Spleen (tissue), 11 donors: ENCODE measurements at regions not wholly inside any gene's neighbourhood (a gene's known extent, or its start where the extent isn't known, plus 50 kb on each side); places are given as distances from the start of the nearest gene placed in this dataset.

ENCODE experiments used
- DNase-seq: peaks from one replicate; pipeline ENCODE4 v3.0.0-alpha.2; 2020
- H3K27ac ChIP-seq, 8 donors: fragments of 200-600 bp; sonication (generic) in 7 of 8; 1 replicate in 4 of 8; 2 replicates in 4 of 8; pipeline versions ENCODE4 v1.5.0 to v1.8.0; 2016 to 2021; ENCODE audit warnings: inconsistent platforms in 4 of 8, mild to moderate bottlenecking in 4 of 8, moderate library complexity in 1 of 8
- H3K27me3 ChIP-seq, 7 donors: fragments of 200-600 bp; sonication (generic) in 6 of 7; replicated peaks in 1 of 7; 1 replicate in 4 of 7; 2 replicates in 3 of 7; pipeline versions ENCODE4 v1.5.0 to v1.8.0; 2016 to 2021; ENCODE audit warnings: inconsistent platforms in 3 of 7, mild to moderate bottlenecking in 1 of 7
- H3K36me3 ChIP-seq, 6 donors: fragments of 200-600 bp; sonication (generic) in 5 of 6; 1 replicate in 4 of 6; 2 replicates in 2 of 6; pipeline versions ENCODE4 v1.5.0 to v1.8.0; 2016 to 2021; ENCODE audit warnings: inconsistent platforms in 2 of 6
- H3K4me1 ChIP-seq, 6 donors: fragments of 200-600 bp; sonication (generic) in 5 of 6; 1 replicate in 3 of 6; 2 replicates in 3 of 6; pipeline versions ENCODE4 v1.5.0 to v1.8.0; 2016 to 2021; ENCODE audit warnings: inconsistent platforms in 3 of 6
- H3K4me3 ChIP-seq, 8 donors: fragments of 200-600 bp; sonication (generic) in 7 of 8; 1 replicate in 4 of 8; 2 replicates in 4 of 8; pipeline versions ENCODE4 v1.5.0 to v1.8.0; 2016 to 2021; ENCODE audit warnings: inconsistent platforms in 4 of 8, mild to moderate bottlenecking in 4 of 8, moderate library complexity in 2 of 8
- H3K9me3 ChIP-seq, 8 donors: fragments of 200-600 bp; sonication (generic) in 7 of 8; 1 replicate in 4 of 8; 2 replicates in 4 of 8; pipeline versions ENCODE4 v1.5.0 to v1.8.0; 2016 to 2021; ENCODE audit warnings: inconsistent platforms in 4 of 8
- CTCF ChIP-seq, 11 experiments: fragments of 200-600 bp in 7 of 11; fragments of 450-650 bp in 4 of 11; sonication (generic) in 4 of 11; IDR thresholded peaks in 8 of 11; conservative IDR thresholded peaks in 3 of 11; 1 replicate in 7 of 11; 2 replicates in 4 of 11; pipeline versions ENCODE4 v1.4.0 to v1.8.0; 2016 to 2021; ENCODE audit warnings: antibody characterized with exemption in 11 of 11, inconsistent platforms in 4 of 11, mild to moderate bottlenecking in 1 of 11
- POLR2A ChIP-seq, 3 donors: fragments of 450-650 bp; IDR thresholded peaks; one replicate each; pipeline ENCODE4 v1.5.1; 2017; ENCODE audit warnings: antibody characterized with exemption in 3 of 3, mild to moderate bottlenecking in 1 of 3
- POLR2AphosphoS5 ChIP-seq, 3 donors: sonication (generic); formaldehyde crosslinking; IDR thresholded peaks; one replicate each; pipeline ENCODE4 v1.5.1; 2017; ENCODE audit warnings: antibody characterized with exemption in 3 of 3
- WGBS, 5 donors: extraction: QIAGEN DNeasy Blood & Tissue Kit in 3 of 5; methylation state at CpG; one replicate each; pipeline versions ENCODE4 v1.1.5 to v1.1.7; 2013 to 2018; 5-methylcytosine and 5-hydroxymethylcytosine counted together
- intact Hi-C: fragments of 100-400 bp; cut with DNase I; formaldehyde crosslinking; loops from one replicate; pipeline ENCODE4 v1.15.0; 2023; ENCODE audit warnings: low total_unique reads
- donor health status: healthy with polysubstance abuse.
- donor health status: DM: no; HTN: no; CAD: no; lungs with moderate emphysema.
- donor health status: DM: no; HTN: no; CAD: no.
- donor health status: Bipolar disorder and iron deficiency.
- donor health status: healthy.
- donor health status: DM: no; HTN: no; CAD: no.
- donor health status: DM: yes; HTN: yes; CAD: no.

GRCh38 chr15:35320158-35320780 is 225.7 kb downstream of the DPH6 start:
- TF ChIP-seq CTCF (IDR thresholded peaks at IDR 0.05 in 8 of 11, conservative IDR thresholded peaks at IDR 0.05 in 3 of 11) (no peak), POLR2AphosphoS5 (IDR thresholded peaks at IDR 0.05) (no peak), POLR2A (IDR thresholded peaks at IDR 0.05) (no peak)
- 69 to 86% (median 83%) methylated on average over 5 of the region's 5 CpGs for WGBS, 5 donors
- intact Hi-C loops = no loop called here
- Histone ChIP-seq H3K9me3 (peaks cover 0 to 6% (median 0%) of the 10 kb centered on the region in 8 donors), H3K36me3 (no peaks in the 10 kb centered on the region), H3K4me1 (no peaks in the 10 kb centered on the region), H3K27ac (no peak overlapping the region), H3K27me3 (no peaks in the 10 kb centered on the region), H3K4me3 (no peak overlapping the region)
- no peak for DNase-seq

GRCh38 chr15:35319354-35319753 is 226.6 kb downstream of the DPH6 start:
- intact Hi-C loops = no loop called here
- Histone ChIP-seq H3K4me1 (no peaks in the 10 kb centered on the region), H3K27me3 (no peaks in the 10 kb centered on the region), H3K4me3 (no peak overlapping the region), H3K27ac (no peak overlapping the region), H3K9me3 (peaks cover 0 to 6% (median 0%) of the 10 kb centered on the region in 8 donors), H3K36me3 (no peaks in the 10 kb centered on the region)
- TF ChIP-seq POLR2A (IDR thresholded peaks at IDR 0.05) = no peak
- TF ChIP-seq CTCF (IDR thresholded peaks at IDR 0.05 in 8 of 11, conservative IDR thresholded peaks at IDR 0.05 in 3 of 11) = no peak
- no peak for TF ChIP-seq POLR2AphosphoS5 (IDR thresholded peaks at IDR 0.05)
- 88 to 96% (median 95%) methylated on average over 8 of the region's 8 CpGs for WGBS, 5 donors
- DNase-seq = peak; percentile 38

- Histone ChIP-seq H3K27ac (no peak overlapping the region), H3K9me3 (peaks cover 0 to 6% (median 0%) of the 10 kb centered on the region in 8 donors), H3K4me3 (no peak overlapping the region), H3K36me3 (no peaks in the 10 kb centered on the region), H3K4me1 (no peaks in the 10 kb centered on the region), H3K27me3 (no peaks in the 10 kb centered on the region)
- DNase-seq = no peak
- intact Hi-C loops = no loop called here
- TF ChIP-seq POLR2A (IDR thresholded peaks at IDR 0.05) (no peak), CTCF (IDR thresholded peaks at IDR 0.05 in 8 of 11, conservative IDR thresholded peaks at IDR 0.05 in 3 of 11) (no peak), POLR2AphosphoS5 (IDR thresholded peaks at IDR 0.05) (no peak)
Measured at GRCh38 chr15:35317217-35317616, 228.7 kb downstream of the DPH6 start.

GRCh38 chr15:35312344-35312743 is 227.2 kb upstream of the NANOGP8 start:
- Histone ChIP-seq H3K27me3 (no peaks in the 10 kb centered on the region), H3K27ac (no peak overlapping the region), H3K4me1 (no peaks in the 10 kb centered on the region), H3K4me3 (no peak overlapping the region), H3K36me3 (no peaks in the 10 kb centered on the region), H3K9me3 (peaks cover 0 to 6% (median 0%) of the 10 kb centered on the region in 8 donors)
- no peak for TF ChIP-seq POLR2AphosphoS5 (IDR thresholded peaks at IDR 0.05)
- 90 to 96% (median 92%) methylated on average over 1 of the region's 1 CpG for WGBS, 5 donors
- no peak for DNase-seq
- intact Hi-C loops = no loop called here

- Histone ChIP-seq H3K36me3 (no peaks in the 10 kb centered on the region), H3K4me1 (no peaks in the 10 kb centered on the region), H3K27me3 (no peaks in the 10 kb centered on the region), H3K4me3 (no peak overlapping the region), H3K27ac (no peak overlapping the region), H3K9me3 (peaks cover 0 to 3% (median 0%) of the 10 kb centered on the region in 8 donors)
- intact Hi-C loops = no loop called here
- TF ChIP-seq CTCF (IDR thresholded peaks at IDR 0.05 in 8 of 11, conservative IDR thresholded peaks at IDR 0.05 in 3 of 11) (no peak), POLR2AphosphoS5 (IDR thresholded peaks at IDR 0.05) (no peak), POLR2A (IDR thresholded peaks at IDR 0.05) (no peak)
- DNase-seq = no peak
- WGBS, 5 donors = 63 to 85% (median 80%) methylated on average over 3 of the region's 3 CpGs
Measured at GRCh38 chr15:35311615-35312014, 226.5 kb upstream of the NANOGP8 start.
